ENCODE measurements at regions not wholly inside any gene's neighbourhood (a gene's known extent, or its start where the extent isn't known, plus 50 kb on each side); places are given as distances from the start of the nearest gene placed in this dataset.

DNA sequence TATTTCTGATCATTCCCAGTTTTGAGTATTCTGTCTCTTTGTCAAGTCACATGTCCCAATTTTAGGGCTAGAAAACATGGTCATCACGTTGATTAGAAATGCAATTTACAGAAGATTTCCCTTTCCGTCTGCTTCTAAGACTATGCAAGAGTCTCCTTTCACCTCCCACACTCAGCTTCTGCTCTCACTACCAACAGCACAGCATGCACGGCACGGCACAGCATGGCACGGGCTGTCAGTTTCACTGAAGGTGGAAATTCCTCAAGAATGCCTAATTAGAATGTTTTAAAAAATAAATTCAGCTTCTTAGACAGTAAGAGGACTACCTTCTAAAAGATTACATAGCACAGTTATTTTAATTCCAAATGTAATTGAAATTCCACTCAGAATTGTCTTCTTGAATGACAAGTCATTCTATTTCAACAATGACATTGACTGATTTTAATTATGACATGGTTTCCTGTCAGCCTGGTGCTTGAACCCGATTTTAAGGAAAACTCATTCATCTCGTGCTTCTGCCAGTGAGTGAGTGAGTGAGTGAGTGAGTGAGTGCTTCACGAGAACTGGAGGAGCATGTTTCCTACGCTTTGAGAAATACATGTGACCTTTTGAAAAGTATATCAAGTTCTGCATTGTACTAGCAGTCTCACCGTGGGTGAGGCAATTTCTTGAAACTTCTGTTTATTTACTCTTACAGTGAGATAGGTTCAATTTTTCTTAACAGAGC lies 124.8 kb upstream of the SORBS2 start:
- FAIRE-seq (no peak), DNase-seq (ENCODE audit: low read depth, low spot score) (no peak)
- dilution Hi-C loops (cut with MboI; ENCODE audit: extremely low pct_ligation_motif_present, low sequenced_read_pairs) = no loop called here
- Histone ChIP-seq H3K4me3 (ENCODE audit: control insufficient read depth in 2 of 3, extremely low read depth in 1 of 3, insufficient read depth in 2 of 3, low read depth in 1 of 3, low read length in 3 of 3) (no peak overlapping the region), H3K9me3 (ENCODE audit: control insufficient read depth, low read depth, low read length) (no peaks in the 10 kb centered on the region), H3K27me3 (ENCODE audit: control insufficient read depth, extremely low read depth, insufficient read depth, low read length) (no peaks in the 10 kb centered on the region), H3K36me3 (ENCODE audit: control insufficient read depth in 2 of 2, extremely low read depth in 1 of 2, insufficient read depth in 2 of 2, low read length in 2 of 2) (no peaks in the 10 kb centered on the region), H2AFZ (ENCODE audit: control insufficient read depth, low read length) (no peak overlapping the region), H3K9ac (ENCODE audit: control insufficient read depth, extremely low read depth, insufficient read depth, low read length) (no peak overlapping the region), H3K27ac (ENCODE audit: control insufficient read depth, insufficient read depth, low read length) (no peak overlapping the region), H3K4me2 (ENCODE audit: control insufficient read depth, extremely low read depth, insufficient read depth, low read depth, low read length) (no peak overlapping the region), H4K20me1 (ENCODE audit: control insufficient read depth, extremely low read depth, insufficient read depth, low read length) (no peaks in the 10 kb centered on the region), H3K79me2 (ENCODE audit: control insufficient read depth, insufficient read depth, low read length) (no peaks in the 10 kb centered on the region), H3K9me1 (ENCODE audit: control insufficient read depth, extremely low read depth, insufficient read depth, low read length) (no peaks in the 10 kb centered on the region), H3K4me1 (ENCODE audit: control insufficient read depth, extremely low read depth, insufficient read depth, low read length) (no peaks in the 10 kb centered on the region)
- TF ChIP-seq, protein P1, sequence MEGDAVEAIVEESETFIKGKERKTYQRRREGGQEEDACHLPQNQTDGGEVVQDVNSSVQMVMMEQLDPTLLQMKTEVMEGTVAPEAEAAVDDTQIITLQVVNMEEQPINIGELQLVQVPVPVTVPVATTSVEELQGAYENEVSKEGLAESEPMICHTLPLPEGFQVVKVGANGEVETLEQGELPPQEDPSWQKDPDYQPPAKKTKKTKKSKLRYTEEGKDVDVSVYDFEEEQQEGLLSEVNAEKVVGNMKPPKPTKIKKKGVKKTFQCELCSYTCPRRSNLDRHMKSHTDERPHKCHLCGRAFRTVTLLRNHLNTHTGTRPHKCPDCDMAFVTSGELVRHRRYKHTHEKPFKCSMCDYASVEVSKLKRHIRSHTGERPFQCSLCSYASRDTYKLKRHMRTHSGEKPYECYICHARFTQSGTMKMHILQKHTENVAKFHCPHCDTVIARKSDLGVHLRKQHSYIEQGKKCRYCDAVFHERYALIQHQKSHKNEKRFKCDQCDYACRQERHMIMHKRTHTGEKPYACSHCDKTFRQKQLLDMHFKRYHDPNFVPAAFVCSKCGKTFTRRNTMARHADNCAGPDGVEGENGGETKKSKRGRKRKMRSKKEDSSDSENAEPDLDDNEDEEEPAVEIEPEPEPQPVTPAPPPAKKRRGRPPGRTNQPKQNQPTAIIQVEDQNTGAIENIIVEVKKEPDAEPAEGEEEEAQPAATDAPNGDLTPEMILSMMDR (optimal IDR thresholded peaks at IDR 0.05 in 1 of 3, IDR thresholded peaks at IDR 0.05 in 1 of 3, conservative IDR thresholded peaks at IDR 0.05 in 1 of 3; ENCODE audit: extremely low read depth in 1 of 3, insufficient read depth in 2 of 3, low read length in 3 of 3) = no peak
- TF ChIP-seq EZH2 (IDR thresholded peaks at IDR 0.05; ENCODE audit: low read length) = no peak

DNA sequence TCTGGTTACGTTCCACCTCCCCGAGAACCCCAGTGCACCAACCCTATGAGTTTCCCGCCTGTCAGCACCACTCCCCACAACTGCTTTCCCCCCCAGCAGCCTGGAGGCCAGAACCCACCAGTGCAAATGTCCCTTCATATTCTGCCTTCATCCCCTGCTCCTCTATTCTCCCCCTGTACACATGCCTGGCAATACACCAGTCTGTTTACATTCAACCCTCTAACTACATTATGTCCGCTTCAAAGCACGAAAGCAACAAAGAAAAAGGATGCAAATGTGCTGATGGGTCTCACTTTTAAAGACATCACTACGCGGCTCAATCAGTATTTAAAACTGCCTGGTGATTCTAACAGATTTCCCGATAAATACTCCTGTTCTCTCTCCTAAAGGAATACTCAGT lies 126.7 kb upstream of the SORBS2 start:
- Histone ChIP-seq H3K27me3 (ENCODE audit: control insufficient read depth, extremely low read depth, insufficient read depth, low read length) (no peaks in the 10 kb centered on the region), H3K79me2 (ENCODE audit: control insufficient read depth, insufficient read depth, low read length) (no peaks in the 10 kb centered on the region), H4K20me1 (ENCODE audit: control insufficient read depth, extremely low read depth, insufficient read depth, low read length) (no peaks in the 10 kb centered on the region), H3K27ac (ENCODE audit: control insufficient read depth, insufficient read depth, low read length) (no peak overlapping the region), H3K4me2 (ENCODE audit: control insufficient read depth, extremely low read depth, insufficient read depth, low read depth, low read length) (no peak overlapping the region), H3K9me1 (ENCODE audit: control insufficient read depth, extremely low read depth, insufficient read depth, low read length) (no peaks in the 10 kb centered on the region), H3K9me3 (ENCODE audit: control insufficient read depth, low read depth, low read length) (no peaks in the 10 kb centered on the region), H3K36me3 (ENCODE audit: control insufficient read depth in 2 of 2, extremely low read depth in 1 of 2, insufficient read depth in 2 of 2, low read length in 2 of 2) (no peaks in the 10 kb centered on the region), H3K4me3 (ENCODE audit: control insufficient read depth in 2 of 3, extremely low read depth in 1 of 3, insufficient read depth in 2 of 3, low read depth in 1 of 3, low read length in 3 of 3) (no peak overlapping the region), H2AFZ (ENCODE audit: control insufficient read depth, low read length) (no peak overlapping the region), H3K9ac (ENCODE audit: control insufficient read depth, extremely low read depth, insufficient read depth, low read length) (no peak overlapping the region), H3K4me1 (ENCODE audit: control insufficient read depth, extremely low read depth, insufficient read depth, low read length) (no peaks in the 10 kb centered on the region)
- DNase-seq (ENCODE audit: low read depth, low spot score) (no peak), FAIRE-seq (no peak)
- TF ChIP-seq, protein P1 (optimal IDR thresholded peaks at IDR 0.05 in 1 of 3, IDR thresholded peaks at IDR 0.05 in 1 of 3, conservative IDR thresholded peaks at IDR 0.05 in 1 of 3; ENCODE audit: extremely low read depth in 1 of 3, insufficient read depth in 2 of 3, low read length in 3 of 3) = no peak
- no peak for TF ChIP-seq EZH2 (IDR thresholded peaks at IDR 0.05; ENCODE audit: low read length)
- dilution Hi-C loops (cut with MboI; ENCODE audit: extremely low pct_ligation_motif_present, low sequenced_read_pairs) = no loop called here
